Mesendoderm (in vitro differentiated cells): ENCODE measurements at regions not wholly inside any gene's neighbourhood (a gene's known extent, or its start where the extent isn't known, plus 50 kb on each side); places are given as distances from the start of the nearest gene placed in this dataset.
"Not testable (repeated sequence)": the region's sequence is repeated elsewhere in the genome, so short reads cannot be mapped to it uniquely, and the experiment has no call there.

Source experiments
- DNase-seq: peaks from one replicate; pipeline ENCODE4 v3.0.0; 2013
- H2AK5ac ChIP-seq: 2 replicates; pipeline ENCODE4 v1.6.1; 2013; ENCODE audit warnings: low read length, inconsistent platforms
- H2BK120ac ChIP-seq: 2 replicates; pipeline ENCODE4 v1.6.1; 2013; ENCODE audit warnings: low read depth, mild to moderate bottlenecking, low read length, moderate library complexity, mixed read lengths
- H2BK15ac ChIP-seq: replicated peaks from 2 replicates; pipeline ENCODE4 v1.6.1; 2013; ENCODE audit warnings: low read depth, mild to moderate bottlenecking, moderate library complexity
- H2BK5ac ChIP-seq: 2 replicates; pipeline ENCODE4 v1.6.1; 2013; ENCODE audit warnings: low read length, inconsistent platforms
- H3K18ac ChIP-seq: 2 replicates; pipeline ENCODE4 v1.6.1; 2013; ENCODE audit warnings: mild to moderate bottlenecking, low read length, mixed read lengths
- H3K23ac ChIP-seq: one replicate; pipeline ENCODE4 v1.6.1; 2013; ENCODE audit warnings: low read length
- H3K27ac ChIP-seq: 2 replicates; pipeline ENCODE4 v1.5.1; 2013; ENCODE audit warnings: low read depth, mild to moderate bottlenecking, inconsistent platforms, low read length, moderate library complexity
- H3K27me3 ChIP-seq: 2 replicates; pipeline ENCODE4 v1.6.1; 2013; ENCODE audit warnings: low read length, control low read depth, mild to moderate bottlenecking, inconsistent platforms; ENCODE audit not compliant: insufficient read depth, poor library complexity
- H3K36me3 ChIP-seq: 2 replicates; pipeline ENCODE4 v1.6.1; 2013; ENCODE audit warnings: low read length, inconsistent platforms; ENCODE audit not compliant: control insufficient read depth, insufficient read depth
- H3K4ac ChIP-seq: one replicate; pipeline ENCODE4 v1.6.1; 2013; ENCODE audit warnings: low read depth, mild to moderate bottlenecking, low read length, moderate library complexity
- H3K4me1 ChIP-seq: 2 replicates; pipeline ENCODE4 v1.6.1; 2013; ENCODE audit warnings: low read depth, low read length, inconsistent platforms; ENCODE audit not compliant: control insufficient read depth
- H3K4me2 ChIP-seq: 2 replicates; pipeline ENCODE4 v1.6.1; 2013; ENCODE audit warnings: low read length
- H3K4me3 ChIP-seq: 2 replicates; pipeline ENCODE4 v1.5.1; 2013; ENCODE audit warnings: mild to moderate bottlenecking, low read length
- H3K56ac ChIP-seq: one replicate; pipeline ENCODE4 v1.6.1; 2013; ENCODE audit warnings: low read length
- H3K79me1 ChIP-seq: 2 replicates; pipeline ENCODE4 v1.6.1; 2013; ENCODE audit warnings: low read length, inconsistent platforms
- H3K79me2 ChIP-seq: 2 replicates; pipeline ENCODE4 v1.6.1; 2013; ENCODE audit warnings: mild to moderate bottlenecking, low read length; ENCODE audit not compliant: control insufficient read depth, insufficient read depth
- H3K9ac ChIP-seq: 2 replicates; pipeline ENCODE4 v1.6.1; 2013; ENCODE audit warnings: low read length, inconsistent platforms
- H4K5ac ChIP-seq: one replicate; pipeline ENCODE4 v1.6.1; 2013; ENCODE audit warnings: low read length
- H4K8ac ChIP-seq: one replicate; pipeline ENCODE4 v1.6.1; 2013; ENCODE audit warnings: low read depth, mild to moderate bottlenecking, control low read depth, low read length, moderate library complexity
- WGBS: extraction: QIAGEN DNeasy Blood & Tissue Kit; methylation state at CpG from one replicate; pipeline ENCODE4 v1.1.7; 2013; ENCODE audit warnings: low lambda C conversion rate, missing lambda C conversion rate; ENCODE audit not compliant: insufficient coverage; ENCODE audit errors: extremely low coverage; 5-methylcytosine and 5-hydroxymethylcytosine counted together

DNA sequence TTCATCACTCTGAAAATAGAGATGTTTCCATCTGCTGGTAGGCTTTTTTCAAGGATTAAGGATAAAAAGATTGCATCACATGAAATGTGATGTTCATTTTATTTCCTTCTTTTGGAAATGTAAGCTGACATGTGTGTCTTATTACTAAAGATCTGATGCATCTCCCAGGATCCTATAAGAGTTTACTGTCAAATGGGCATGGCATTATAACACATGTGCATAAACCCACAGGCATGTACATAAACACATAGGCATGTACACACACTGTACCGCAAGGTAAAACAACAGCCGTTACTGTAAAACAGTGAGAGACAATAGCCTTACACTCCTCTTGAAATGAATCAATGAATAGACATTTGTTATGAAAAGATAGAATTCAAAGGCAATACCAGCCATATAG lies 65.2 kb upstream of the MXRA5 start:
- not testable (repeated sequence) for H4K8ac ChIP-seq, H3K4ac ChIP-seq, H3K18ac ChIP-seq, H2BK120ac ChIP-seq, H3K9ac ChIP-seq, H3K4me2 ChIP-seq, H3K79me1 ChIP-seq, DNase-seq, H3K4me1 ChIP-seq, H2BK15ac ChIP-seq, H3K79me2 ChIP-seq, H3K23ac ChIP-seq, H4K5ac ChIP-seq, H3K27ac ChIP-seq, H2AK5ac ChIP-seq, H3K56ac ChIP-seq, H3K27me3 ChIP-seq, H3K36me3 ChIP-seq, H3K4me3 ChIP-seq, H2BK5ac ChIP-seq
- WGBS = no CpG with 5 or more reads among the region's 2 CpGs

DNA sequence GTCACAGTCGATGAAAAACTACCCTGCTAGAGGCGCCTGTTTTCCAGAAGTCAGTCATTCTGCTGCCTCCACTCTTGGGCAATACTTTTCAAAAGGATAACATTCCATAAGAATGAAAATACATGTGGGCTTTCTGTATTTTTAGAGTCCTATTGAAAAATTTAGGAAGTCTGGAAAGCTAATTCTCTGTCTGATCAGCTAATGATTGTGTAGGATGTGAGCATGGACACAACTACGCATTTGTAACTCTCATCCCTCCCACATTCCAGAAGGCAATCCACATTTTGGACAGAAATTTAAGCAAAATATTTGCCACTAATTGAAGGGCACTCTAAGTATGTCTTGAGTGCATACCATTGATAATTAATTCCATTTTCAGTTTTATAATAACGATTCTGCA lies 63.5 kb upstream of the MXRA5 start:
- H2AK5ac ChIP-seq, H2BK5ac ChIP-seq, H3K36me3 ChIP-seq, H3K9ac ChIP-seq, H2BK120ac ChIP-seq, H3K27me3 ChIP-seq, H4K8ac ChIP-seq, H2BK15ac ChIP-seq, H3K23ac ChIP-seq, H3K4me2 ChIP-seq, H3K4me3 ChIP-seq, H4K5ac ChIP-seq, H3K4ac ChIP-seq, DNase-seq, H3K4me1 ChIP-seq, H3K56ac ChIP-seq, H3K79me1 ChIP-seq, H3K27ac ChIP-seq, H3K18ac ChIP-seq, H3K79me2 ChIP-seq: not testable (repeated sequence)
- WGBS = no CpG with 5 or more reads among the region's 4 CpGs

DNA sequence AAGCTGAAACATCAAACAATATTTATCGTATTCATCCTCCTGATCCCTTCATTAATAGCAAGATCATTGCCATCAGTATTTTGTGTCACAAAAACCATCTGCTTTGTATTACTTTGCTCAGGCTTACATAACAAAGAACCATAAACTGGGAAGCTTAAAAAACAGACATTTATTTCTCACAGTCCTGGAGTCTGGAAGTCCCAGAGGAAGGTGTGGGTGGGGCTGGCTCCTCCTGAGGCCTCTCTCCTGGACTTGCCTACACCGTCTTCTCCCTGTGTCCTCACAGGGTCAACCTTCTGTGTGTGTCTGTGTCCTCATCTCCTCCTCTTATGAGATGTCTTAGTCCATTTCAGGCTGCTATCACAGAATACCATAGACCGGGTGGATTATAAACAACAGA lies 61.3 kb upstream of the MXRA5 start:
- Histone ChIP-seq H3K9ac (no peak overlapping the region), H3K79me2 (no peaks in the 10 kb centered on the region), H4K5ac (no peak overlapping the region), H3K4ac (no peak overlapping the region), H2AK5ac (no peak overlapping the region), H3K36me3 (no peaks in the 10 kb centered on the region), H3K4me2 (no peak overlapping the region), H2BK120ac (no peak overlapping the region), H3K4me3 (no peak overlapping the region), H3K18ac (no peak overlapping the region), H2BK5ac (no peak overlapping the region), H4K8ac (no peak overlapping the region), H3K23ac (no peak overlapping the region), H3K27ac (no peak overlapping the region), H3K56ac (no peak overlapping the region), H2BK15ac (no peak overlapping the region), H3K27me3 (no peaks in the 10 kb centered on the region), H3K79me1 (no peaks in the 10 kb centered on the region), H3K4me1 (no peaks in the 10 kb centered on the region)
- WGBS = no CpG with 5 or more reads among the region's 3 CpGs
- DNase-seq = no peak

DNA sequence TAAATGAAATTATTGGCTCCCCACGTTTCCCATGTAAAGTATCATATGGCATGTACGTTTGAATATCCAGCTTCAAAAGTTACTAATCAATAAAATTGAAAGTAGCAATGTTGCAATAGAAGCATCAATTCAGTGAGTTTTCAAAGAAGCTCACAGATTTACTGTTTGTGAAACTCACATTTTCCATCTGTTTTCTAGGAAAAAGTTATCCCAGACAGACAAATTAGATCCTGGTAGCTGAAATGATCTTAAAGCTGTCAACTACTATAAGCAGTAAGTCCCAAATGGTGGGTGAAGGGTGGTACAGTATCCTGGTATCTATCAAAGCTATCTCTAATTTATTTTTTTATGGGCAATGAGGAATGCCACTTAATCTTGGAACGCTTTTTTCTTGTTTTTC lies 60.7 kb upstream of the MXRA5 start:
- Histone ChIP-seq H3K56ac (no peak overlapping the region), H3K18ac (no peak overlapping the region), H3K9ac (no peak overlapping the region), H2BK120ac (no peak overlapping the region), H3K4me1 (no peaks in the 10 kb centered on the region), H3K36me3 (no peaks in the 10 kb centered on the region), H4K8ac (no peak overlapping the region), H2BK15ac (no peak overlapping the region), H3K4ac (no peak overlapping the region), H3K27ac (no peak overlapping the region), H4K5ac (no peak overlapping the region), H3K79me2 (no peaks in the 10 kb centered on the region), H3K79me1 (no peaks in the 10 kb centered on the region), H3K23ac (no peak overlapping the region), H3K4me3 (no peak overlapping the region), H2AK5ac (no peak overlapping the region), H3K27me3 (no peaks in the 10 kb centered on the region), H2BK5ac (no peak overlapping the region), H3K4me2 (no peak overlapping the region)
- no CpG with 5 or more reads among the region's 3 CpGs for WGBS
- no peak for DNase-seq

DNA sequence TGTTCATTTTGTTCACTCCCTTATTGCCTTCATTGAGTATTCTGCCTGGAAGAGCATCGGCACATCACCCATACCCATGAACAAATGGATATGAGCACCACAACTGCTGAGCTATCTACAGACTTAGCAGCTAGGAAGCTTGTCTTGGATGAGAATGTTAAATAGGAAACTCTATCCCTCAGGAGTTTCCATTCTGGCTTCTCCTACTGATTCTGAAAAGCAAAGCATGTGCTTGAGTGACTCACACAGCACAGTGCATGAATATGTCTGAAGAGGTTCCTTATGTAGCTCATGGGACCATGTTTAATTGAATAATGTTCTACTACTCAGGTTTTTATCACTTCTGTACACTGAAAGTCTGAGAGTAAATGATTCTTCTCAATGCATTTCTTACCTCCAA lies 57.3 kb upstream of the MXRA5 start:
- no CpG with 5 or more reads among the region's 1 CpG for WGBS
- no peak overlapping the region for H2AK5ac ChIP-seq

More for the DNA sequence above, 57.3 kb upstream of the MXRA5 start:
- Histone ChIP-seq H3K4ac (no peak overlapping the region), H3K56ac (no peak overlapping the region), H3K23ac (no peak overlapping the region), H3K27me3 (no peaks in the 10 kb centered on the region), H2BK5ac (no peak overlapping the region), H3K79me1 (no peaks in the 10 kb centered on the region), H4K5ac (no peak overlapping the region), H3K4me2 (no peak overlapping the region), H3K27ac (no peak overlapping the region), H2BK120ac (no peak overlapping the region), H3K36me3 (no peaks in the 10 kb centered on the region), H3K4me3 (no peak overlapping the region), H3K79me2 (no peaks in the 10 kb centered on the region), H3K4me1 (no peaks in the 10 kb centered on the region), H4K8ac (no peak overlapping the region), H3K9ac (no peak overlapping the region), H2BK15ac (no peak overlapping the region), H3K18ac (no peak overlapping the region)
- DNase-seq = no peak
